Kidney epithelial cell (primary cell): ENCODE measurements at regions not wholly inside any gene's neighbourhood (a gene's known extent, or its start where the extent isn't known, plus 50 kb on each side); places are given as distances from the start of the nearest gene placed in this dataset.
A peak's percentile ranks its signal among the peaks of the same experiment; 100 is the strongest.

Experiments used
- DNase-seq: peaks from one replicate; pipeline ENCODE4 v3.0.0-alpha.2; 2010; ENCODE audit warnings: low read depth
- H3K27me3 ChIP-seq: 2 replicates; pipeline ENCODE4 v1.6.0; 2011; ENCODE audit warnings: low read length; ENCODE audit not compliant: control insufficient read depth, insufficient read depth
- H3K36me3 ChIP-seq: 2 replicates; pipeline ENCODE4 v1.5.1; 2011; ENCODE audit warnings: low read length; ENCODE audit not compliant: control insufficient read depth, insufficient read depth
- H3K4me3 ChIP-seq: 2 replicates; pipeline ENCODE4 v1.5.1; 2011; ENCODE audit warnings: low read depth, mild to moderate bottlenecking, control low read depth, low read length
- CTCF ChIP-seq: IDR thresholded peaks from 2 replicates; pipeline ENCODE4 v1.5.1; 2011; ENCODE audit warnings: mild to moderate bottlenecking, moderate library complexity, low read length, control low read depth, inconsistent platforms; ENCODE audit not compliant: insufficient read depth, poor library complexity, severe bottlenecking

GRCh38 chr3:82354228-82354627, 592.8 kb upstream of the GBE1 start:
- no peak for TF ChIP-seq CTCF
- no peak for DNase-seq
- Histone ChIP-seq H3K27me3 (no peaks in the 10 kb centered on the region), H3K36me3 (no peaks in the 10 kb centered on the region), H3K4me3 (no peak overlapping the region)

DNA sequence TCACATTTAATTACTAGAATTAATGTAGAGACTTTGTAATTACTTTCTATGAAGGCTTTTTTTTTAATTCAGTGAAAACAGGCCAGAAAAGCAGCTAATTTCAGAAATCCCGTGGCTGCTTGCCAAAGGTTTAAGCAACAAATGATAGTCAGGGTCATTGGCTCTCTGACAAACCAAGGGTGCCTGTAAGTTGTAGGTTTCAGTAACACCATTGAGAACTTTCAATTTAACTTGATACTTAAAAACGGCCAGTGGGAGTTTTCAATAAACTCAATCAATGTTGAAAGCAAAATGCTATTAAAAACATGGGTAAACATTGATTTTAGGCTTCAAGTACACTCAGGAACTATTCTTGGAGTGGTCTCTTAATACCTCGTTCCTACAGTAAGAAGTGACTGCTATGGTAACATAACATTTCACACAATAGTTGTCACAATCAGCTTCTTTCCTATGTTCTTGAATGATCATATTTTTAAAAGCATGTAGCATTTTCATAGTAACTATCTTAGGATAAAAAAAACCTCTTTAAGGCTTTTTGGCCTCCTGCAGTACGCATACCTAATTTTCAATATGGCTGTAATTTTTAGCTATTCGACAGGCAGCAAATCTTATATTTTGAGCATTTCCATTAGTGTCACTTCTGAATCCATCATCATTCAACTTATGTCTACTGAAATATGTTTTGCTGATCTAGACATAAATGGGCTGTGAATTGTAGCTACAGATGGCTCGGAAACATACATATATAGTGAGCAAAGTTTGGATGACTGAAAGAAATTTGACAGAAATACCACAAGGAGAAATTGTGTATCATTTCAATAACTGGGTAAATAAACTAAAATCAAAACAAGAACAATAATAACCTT, 592.1 kb upstream of the GBE1 start:
- TF ChIP-seq CTCF: no peak
- Histone ChIP-seq H3K36me3 (no peaks in the 10 kb centered on the region), H3K4me3 (no peak overlapping the region), H3K27me3 (no peaks in the 10 kb centered on the region)
- no peak for DNase-seq

- Histone ChIP-seq H3K27me3 (no peaks in the 10 kb centered on the region), H3K36me3 (no peaks in the 10 kb centered on the region), H3K4me3 (no peak overlapping the region)
- TF ChIP-seq CTCF: no peak
- DNase-seq: no peak
These were observed 586.1 kb upstream of the GBE1 start for GRCh38 chr3:82347585-82347984.

DNA sequence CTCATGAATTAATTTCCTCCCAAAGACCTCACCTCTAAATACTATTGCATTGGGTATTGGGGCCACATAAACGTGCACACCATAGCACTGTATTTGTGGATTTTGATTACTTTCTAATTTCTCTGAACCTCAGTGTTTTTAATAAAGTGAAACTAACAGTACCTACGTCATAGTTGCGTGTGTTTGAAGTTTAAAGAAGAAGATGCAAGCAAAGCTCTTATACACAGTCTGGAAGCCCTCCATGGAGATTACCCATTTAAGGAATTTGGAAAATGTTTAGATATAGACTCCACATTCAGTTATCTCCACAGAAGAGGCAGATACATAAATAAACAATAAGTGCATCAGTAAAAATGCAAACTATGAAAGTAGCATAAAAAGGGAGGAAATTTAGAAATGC, 581.1 kb upstream of the GBE1 start:
- Histone ChIP-seq H3K27me3 (no peaks in the 10 kb centered on the region), H3K36me3 (no peaks in the 10 kb centered on the region), H3K4me3 (no peak overlapping the region)
- no peak for DNase-seq
- no peak for TF ChIP-seq CTCF

DNA sequence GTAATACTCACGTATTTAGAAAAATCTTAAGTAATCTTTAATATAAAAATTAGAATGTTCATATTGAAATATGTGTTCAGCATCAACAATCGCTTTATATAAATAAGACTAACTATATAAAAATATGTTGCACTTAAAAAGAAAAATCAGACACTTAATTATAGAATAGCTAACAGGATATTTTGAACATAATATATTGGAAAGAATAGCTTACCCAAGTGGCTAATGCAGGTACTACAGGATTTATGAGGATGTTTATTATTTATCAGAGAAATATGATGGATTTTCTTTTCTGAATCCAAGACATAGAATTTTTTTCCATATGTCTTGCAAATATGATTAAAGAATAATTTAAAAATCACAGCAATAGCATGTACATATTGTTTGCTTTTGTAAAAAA, 567.9 kb upstream of the GBE1 start:
- no peaks in the 10 kb centered on the region for H3K27me3 ChIP-seq
- H3K36me3 ChIP-seq: no peaks in the 10 kb centered on the region
- DNase-seq: no peak
- TF ChIP-seq CTCF: peak; percentile 25
- H3K4me3 ChIP-seq: no peak overlapping the region

- H3K4me3 ChIP-seq: no peak overlapping the region
- no peak for TF ChIP-seq CTCF
- no peak for DNase-seq
- no peaks in the 10 kb centered on the region for H3K27me3 ChIP-seq
- no peaks in the 10 kb centered on the region for H3K36me3 ChIP-seq
These were observed 550.5 kb upstream of the GBE1 start for GRCh38 chr3:82311901-82312300.
